HG03342 (cell line): ENCODE measurements at regions not wholly inside any gene's neighbourhood (a gene's known extent, or its start where the extent isn't known, plus 50 kb on each side); places are given as distances from the start of the nearest gene placed in this dataset.

Experiments
- ATAC-seq: cut with Tn5 transposase; IDR thresholded peaks from one replicate; pipeline ENCODE4 v1.9.1; 2021; ENCODE audit warnings: mild to moderate bottlenecking, moderate library complexity; ENCODE audit not compliant: unreplicated experiment

DNA sequence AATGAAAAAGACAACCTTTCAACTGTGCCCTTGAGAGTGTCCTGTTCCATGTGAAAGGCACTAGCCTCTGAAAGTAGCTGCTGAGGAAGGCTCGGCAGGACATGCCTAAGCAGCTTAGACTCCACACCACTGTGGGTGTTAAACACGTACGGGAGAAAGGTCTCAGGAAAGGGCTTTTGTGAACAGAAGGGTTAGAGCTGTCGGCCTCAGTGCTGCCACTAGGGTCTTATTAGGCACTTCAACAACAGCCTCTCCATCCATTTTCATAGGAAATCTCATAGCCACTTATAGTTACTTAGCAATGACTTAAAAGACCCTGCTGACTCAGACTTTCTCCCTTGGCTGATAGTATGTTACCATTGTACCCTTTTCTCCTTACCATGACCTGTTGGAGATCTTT lies 662.8 kb downstream of the TBC1D32 start:
- ATAC-seq: no peak

DNA sequence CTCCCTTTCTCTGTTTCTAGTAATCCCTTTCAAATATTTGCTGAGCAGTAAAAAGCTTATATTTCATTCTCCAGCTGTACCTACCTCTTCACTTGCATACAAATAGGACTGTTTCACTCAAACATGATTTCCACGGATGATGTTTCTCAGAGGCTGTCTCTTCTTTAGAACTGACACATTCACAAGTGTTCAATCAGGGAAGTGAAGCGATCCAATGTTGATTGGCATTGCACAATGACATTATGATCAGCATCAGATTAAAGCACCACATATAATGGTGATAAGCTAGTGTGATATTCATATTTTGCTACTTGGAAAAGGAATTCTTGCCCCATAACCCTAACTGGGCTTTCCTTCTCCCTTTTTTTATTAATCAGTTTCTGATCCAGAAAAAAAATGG lies 681.8 kb downstream of the TBC1D32 start:
- no peak for ATAC-seq

DNA sequence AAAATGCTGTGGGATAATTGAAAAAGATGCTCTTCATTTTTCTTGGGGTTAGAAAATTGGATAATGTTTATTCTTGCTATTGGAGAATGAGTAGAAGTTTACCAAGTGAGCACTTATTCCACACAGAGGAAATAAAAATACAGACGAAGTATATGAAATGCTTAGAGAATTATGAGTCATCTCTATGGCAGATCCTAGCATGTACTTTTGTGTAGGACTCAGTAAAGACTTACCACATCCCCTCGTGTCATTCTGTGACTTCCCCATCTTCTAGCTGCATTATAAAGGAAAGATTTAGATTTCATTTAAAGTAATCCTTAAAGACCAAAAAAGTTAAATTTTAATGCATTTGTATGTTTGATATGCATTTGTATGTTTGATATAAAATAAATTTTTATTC lies 685.6 kb downstream of the TBC1D32 start:
- no peak for ATAC-seq

DNA sequence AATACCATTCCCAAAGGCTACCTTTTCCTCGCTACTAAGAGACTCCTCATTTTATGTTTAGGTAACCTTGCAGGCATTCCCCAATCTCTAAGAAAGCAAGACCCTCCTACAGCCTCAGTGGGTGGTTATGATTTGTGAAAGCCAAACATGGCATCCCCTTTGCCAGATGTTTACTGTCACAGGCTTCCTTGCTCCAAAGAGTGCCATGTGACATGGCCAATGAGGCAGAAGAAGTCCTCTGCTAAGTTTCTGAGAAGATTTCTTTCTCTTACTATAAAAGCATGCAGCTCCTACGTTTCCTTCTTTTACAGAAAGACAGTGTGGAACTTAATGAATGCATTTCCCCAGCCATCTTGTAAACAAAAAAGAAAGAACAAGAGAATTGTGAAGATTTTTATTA lies 688.2 kb downstream of the TBC1D32 start:
- no peak for ATAC-seq

DNA sequence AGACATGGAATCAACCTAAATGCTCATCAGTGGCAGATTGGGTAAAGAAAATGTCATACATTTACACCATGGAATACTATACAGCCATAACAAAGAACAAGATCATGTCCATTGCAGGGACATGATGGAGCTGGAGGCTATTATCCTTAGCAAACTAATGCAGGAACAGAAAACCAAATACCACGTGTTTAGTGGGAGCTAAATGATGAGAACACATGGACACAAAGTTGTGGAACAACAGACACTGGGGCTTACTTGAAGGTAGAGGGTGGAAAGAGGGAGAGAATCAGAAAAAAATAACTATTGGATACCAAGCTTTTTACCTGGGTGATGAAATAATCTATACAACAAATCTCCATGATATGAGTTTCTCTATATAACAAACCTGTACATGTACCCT lies 701.3 kb downstream of the TBC1D32 start:
- ATAC-seq: no peak

DNA sequence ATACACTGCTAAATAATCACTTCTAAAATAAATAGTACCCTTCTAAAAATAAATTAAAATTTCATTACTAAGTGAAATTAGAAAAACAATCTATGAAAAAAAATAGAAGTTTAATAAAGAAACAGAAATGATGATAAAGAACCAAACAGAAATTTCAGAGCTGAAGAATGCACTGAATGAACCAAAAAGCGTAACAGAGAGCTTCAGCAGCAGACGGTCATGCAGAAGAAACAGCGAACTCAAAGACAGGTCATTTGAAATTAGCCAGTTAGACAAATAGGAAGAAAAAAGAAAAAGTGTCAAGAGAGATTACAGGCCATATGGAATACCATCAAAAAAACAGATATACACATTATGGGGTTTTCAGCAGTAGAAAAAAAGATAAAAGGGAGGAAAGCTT lies 706.7 kb downstream of the TBC1D32 start:
- ATAC-seq: no peak

DNA sequence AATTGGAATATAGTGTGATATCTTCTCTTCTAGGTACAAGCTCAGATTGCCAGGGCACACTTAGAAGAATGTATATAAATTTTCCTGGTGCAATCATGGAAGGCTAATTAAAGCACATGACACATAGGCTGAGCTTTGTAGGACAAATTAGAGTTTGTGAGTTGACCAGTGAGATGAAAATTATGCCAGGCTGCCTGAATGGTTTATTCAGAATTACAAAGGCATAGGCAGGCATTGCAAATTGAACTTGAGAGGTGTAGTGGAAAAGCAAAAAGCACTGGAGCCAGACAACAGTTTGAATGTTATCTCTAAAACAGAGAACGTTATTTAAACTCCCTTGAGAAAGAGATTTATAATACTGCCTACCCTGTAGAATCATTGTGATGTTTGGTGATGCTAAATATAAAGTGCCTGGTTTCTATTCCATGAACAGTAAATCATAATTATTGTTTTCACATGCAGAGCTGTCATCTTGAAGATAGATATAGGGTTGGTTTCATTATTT lies 712.1 kb downstream of the TBC1D32 start:
- no peak for ATAC-seq

DNA sequence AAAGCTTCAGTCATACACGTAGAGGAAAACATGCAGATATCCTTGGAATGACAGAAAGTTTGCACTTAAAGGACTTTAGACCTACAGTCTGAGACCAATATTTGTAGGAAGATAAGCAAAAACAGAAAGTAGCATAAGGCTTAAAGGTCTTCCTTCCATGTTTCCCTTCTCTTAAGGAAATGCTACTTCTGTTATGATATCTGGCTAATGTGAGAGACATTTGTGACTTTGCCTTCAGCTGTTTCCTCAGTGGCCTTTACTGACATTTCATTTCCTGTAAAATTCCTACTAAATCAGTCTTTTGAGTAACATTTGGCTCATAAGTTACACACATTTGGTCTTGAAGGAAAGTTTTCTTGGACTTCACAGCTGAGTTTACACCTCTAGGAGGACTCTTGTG lies 713.4 kb downstream of the TBC1D32 start:
- no peak for ATAC-seq

DNA sequence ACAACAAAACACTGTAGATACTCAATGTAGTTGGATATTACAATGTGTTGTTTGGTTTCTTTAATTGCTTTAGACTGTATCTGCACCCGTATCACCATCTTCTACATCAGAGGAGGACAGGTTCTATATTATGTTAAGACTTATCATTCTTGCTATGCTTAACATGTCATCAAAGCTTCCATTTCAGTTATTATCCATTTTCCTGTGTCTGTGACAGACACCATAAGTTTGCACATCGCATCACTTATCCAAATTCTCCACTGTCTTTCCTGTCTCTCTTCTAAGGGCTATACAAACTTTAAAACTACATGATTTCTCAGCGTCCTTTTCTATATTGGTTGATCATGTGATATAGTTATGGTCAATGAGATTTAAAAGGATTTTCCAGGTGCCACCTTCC lies 719.0 kb downstream of the TBC1D32 start:
- ATAC-seq: no peak

DNA sequence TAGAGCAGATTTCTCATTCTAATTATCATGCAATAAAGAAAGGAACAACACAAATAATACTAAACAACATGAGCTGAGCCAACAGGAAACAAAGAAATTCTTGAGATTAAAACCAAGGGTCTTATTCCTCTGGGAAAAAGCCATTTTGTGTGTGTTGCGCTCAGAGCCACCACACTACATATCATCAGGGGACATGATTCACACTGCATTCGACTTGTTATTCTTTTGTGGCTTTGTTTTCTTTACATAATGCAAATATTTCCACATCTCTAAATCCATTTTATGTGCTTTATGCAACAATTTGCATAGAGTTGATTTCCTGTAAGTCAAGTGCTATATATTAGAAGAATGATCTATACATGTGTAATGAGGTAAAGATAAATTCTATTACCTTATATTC lies 719.6 kb downstream of the TBC1D32 start:
- ATAC-seq: no peak

DNA sequence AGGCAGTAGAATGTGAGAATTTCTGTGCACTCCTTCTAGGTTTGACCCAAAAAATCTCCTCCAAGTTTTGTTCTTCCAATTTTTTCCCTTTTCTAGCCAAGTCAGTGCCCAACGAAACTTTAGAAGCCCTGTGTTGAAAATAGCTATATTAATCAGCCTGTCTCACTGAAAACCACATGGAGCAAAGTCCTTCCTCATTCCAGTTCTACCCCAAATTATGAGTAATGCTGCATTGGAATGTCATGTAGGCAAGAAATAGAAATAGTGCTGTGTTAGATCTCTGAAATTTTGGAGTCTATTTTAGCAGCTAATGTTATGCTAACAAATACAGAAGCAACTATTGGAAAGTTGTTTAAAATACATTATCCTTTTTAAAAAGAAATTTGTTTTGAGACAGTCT lies 725.5 kb downstream of the TBC1D32 start:
- no peak for ATAC-seq

DNA sequence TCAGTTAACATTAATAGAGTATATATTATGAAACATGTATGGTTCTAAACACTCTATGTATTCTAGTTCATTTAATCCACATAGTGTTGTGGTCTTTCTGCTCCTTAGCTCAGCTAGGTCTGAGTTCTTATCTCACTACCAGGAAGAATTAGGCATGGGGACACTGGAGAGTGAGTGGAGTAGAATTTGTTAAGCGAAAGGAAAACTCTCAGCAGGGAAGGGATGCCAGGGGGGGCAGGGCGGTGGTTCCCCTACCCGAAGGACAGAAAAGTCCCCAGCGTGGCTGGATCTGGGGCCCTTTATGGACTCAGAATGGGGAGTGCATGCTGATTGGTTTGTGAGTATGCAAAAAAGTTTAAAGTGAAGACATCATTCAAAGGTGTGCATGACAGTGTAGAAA lies 727.5 kb downstream of the TBC1D32 start:
- no peak for ATAC-seq

DNA sequence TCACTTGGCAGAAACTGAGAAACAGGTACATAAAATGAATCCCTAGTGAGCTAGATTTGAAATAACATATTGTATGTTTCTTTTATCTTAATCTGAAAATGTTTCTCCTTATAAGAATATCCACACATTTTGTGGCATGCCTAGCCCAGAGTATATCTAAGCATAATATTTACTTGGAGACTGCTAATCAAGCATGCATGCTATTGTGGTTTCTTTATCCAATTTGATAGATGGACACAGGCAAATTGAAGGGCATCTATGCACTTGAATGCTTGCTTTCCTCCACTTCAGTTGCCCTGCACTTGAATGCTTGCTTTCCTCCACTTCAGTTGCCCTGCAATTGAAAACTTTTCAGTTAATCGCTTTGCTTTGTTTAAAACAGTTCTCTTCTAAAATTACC lies 729.8 kb downstream of the TBC1D32 start:
- no peak for ATAC-seq

DNA sequence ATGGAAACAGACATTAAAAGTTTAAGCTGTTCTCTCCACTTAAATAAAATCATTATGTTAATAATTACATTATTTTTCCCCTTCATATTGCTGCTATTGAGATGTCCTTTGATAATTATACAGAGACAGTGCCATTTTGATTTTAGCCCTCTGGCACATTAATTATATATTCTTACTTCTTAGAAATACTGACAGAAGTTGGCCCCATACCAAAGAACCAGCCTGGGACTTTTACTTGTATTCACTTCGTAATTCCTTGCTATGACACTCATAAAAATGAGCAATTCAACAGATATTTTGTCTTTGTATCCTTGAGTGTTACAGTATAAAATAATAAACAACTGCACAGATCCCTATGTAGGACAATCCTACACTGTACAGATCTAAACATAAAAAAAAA lies 743.7 kb downstream of the TBC1D32 start:
- ATAC-seq: no peak

DNA sequence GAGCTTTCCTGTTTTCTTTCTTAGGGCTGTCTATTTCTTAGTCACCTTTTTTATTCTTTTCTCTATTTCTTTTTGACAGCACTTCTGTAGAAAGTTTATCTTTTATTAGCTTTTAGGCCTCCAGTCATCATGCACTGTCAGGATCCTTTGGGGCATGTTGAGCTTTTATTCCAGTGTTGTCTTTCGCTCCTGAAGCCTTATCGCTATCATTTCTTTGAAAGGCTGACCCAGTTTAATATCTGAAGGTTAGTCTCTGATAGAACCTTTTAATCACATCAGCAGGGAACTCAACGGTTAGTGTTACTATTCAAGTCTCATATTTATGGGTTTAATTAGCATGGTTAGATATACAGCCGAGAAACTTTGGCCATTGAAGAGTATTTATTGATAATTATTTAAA lies 745.9 kb downstream of the TBC1D32 start:
- ATAC-seq: no peak

DNA sequence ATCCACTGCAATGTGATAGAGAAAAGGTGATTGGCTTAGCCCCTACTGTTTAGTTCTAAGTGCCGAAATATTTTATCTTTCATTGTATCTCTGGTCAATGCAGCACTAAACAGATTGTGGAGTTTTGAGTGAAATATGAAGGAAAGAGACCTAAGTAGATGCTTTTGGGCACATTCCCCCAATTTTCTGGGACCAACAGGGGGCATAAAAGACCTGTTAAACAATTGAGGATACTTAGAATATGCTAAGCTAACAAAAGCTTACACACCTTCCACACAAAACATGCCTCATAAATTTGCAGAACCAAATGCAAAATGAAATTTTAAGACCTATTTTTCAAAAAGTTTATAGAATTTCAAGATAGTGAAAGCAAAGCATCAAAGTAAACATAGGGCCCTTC lies 746.9 kb downstream of the TBC1D32 start:
- no peak for ATAC-seq

DNA sequence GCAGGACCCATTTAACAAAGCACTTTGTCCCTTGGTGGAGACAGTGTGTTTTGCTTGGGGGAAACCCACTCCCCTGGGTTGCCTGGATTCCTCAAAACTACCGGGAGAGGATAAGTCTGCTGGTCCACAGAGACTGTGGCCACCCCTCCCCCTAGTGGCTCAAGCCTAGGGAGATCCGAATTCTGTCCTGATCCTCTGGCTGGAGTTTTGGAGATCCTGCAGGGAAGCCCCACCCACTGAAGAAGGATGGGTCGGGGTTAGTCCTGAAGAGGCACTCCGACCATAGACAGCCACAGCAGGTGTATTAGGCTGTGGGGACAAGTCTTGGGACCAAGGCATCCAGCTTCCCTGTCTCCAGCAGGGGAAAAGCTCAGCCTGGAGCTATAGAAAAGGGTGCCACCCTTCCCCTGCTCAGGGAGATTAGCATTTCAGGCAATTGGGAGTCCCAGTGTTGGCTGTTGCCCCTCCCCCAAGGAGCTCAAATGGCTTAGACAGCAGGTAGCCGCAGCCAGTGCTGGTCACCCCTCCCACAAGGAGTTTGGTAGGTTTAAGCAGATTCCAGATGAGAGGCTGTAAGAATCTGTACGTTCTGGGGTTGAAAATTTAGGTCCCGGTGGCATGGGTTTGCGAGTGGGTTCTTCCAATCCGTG lies 750.0 kb downstream of the TBC1D32 start:
- ATAC-seq: no peak

DNA sequence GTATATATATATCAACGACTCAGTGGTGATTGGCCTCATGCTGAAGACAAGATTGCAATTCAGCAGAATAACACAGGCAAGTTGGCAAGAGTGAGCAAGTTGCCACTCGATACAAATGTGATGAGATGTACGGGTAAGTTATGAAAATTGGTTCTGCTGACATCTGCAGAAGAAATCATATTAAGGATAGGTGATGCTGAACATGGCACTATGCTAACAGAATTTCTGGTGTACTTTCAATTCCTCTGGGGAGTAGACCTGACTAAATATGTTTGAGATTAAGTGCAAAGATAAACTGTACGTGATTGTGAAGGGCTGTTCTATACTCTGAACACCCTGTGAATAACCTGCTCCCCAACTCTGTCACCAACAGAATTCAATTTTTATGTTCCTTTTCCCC lies 758.2 kb downstream of the TBC1D32 start:
- ATAC-seq: no peak

DNA sequence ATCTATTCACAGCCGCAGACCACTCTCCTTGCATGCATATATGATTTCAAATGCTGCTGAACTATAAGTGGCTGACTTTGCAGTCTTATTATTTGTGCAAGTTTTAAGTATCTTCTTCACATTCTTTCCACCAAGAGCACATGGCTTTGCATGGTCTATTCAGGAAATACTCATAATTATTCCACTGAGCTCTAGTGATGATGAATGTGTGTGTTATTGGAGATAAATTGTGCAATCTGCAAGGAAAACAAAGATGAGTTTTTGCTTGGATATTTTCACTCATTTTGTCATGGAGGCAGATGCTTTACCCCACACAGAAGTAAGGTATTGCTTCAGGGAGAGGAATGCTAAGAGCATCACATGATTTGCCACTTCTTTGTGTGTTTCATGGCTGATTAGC lies 764.6 kb downstream of the TBC1D32 start:
- no peak for ATAC-seq

DNA sequence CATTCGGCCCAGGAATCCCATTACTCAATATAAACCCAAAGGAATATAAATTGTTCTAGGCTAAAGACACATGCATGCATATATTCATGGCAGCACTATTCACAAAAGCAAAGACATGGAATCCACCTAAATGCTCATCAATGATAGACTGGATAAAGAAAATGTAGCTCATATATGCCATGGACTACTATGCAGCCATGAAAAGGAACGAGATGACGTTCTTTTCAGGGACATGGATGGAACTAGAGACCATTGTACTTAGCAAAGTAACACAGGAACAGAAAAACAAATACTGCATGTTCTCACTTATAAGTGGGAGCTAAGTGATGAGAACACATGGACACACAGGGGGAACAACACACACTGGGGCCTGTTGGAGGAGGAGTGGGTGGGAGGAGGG lies 769.5 kb downstream of the TBC1D32 start:
- ATAC-seq: no peak

DNA sequence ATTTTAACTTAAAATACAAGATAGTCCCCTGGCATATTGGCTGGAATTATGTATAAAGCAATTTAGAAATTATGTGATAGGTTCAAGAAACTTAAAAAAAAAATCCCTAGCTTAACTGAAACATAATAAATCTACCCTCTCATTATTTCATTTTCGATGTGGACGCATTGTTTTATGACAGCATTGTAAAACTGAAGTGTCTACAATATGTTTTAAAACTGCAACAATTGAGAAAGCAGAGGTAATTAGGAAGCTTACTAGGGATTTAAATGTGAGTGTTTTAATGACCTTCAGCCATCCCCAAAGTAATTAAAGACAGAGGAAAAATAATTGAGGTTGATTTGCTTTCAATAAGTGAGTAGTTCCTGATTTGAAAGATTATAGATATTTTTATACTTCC lies 776.0 kb downstream of the TBC1D32 start:
- ATAC-seq: no peak

DNA sequence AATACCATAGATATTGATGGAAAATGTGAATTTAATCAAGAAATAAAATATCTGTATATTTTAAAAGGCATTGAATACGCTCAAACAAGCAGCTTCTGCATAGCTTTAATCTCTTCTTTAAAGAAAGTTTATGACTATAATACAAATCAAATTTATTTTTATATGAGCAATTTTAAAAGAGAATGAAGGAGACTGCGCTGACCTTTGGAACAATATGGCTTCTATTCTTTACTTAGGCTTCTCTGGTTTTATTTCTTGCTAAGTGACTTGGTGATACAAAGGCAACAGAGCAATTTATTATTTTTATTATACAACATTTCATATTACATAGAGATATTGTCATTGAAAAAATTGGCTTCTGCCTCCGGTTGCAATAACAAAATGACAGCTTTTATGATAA lies 776.7 kb downstream of the TBC1D32 start:
- no peak for ATAC-seq

DNA sequence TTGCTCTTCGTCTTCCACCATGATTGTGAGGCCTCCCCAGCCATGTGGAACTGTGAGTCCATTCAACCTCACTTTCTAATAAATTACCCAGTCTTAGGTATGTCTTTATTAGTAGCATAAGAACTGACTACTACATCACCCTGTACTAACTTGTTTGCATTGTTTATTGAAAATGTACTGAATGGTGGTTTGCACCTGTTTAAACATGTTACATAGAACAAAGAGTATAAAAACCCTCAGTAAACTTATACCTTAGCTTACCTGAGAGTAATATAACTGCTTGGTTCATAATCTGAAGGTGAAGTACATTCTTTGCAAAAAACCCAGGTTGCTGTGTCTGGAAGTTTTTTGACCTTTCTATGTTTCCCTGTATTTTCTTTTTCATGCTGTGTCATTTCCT lies 777.8 kb downstream of the TBC1D32 start:
- ATAC-seq: no peak
